MCF 10A (cell line): ENCODE measurements at regions not wholly inside any gene's neighbourhood (a gene's known extent, or its start where the extent isn't known, plus 50 kb on each side); places are given as distances from the start of the nearest gene placed in this dataset.
A peak's percentile ranks its signal among the peaks of the same experiment; 100 is the strongest.
"Not testable (repeated sequence)": the region's sequence is repeated elsewhere in the genome, so short reads cannot be mapped to it uniquely, and the experiment has no call there.

Source experiments
- BruUV-seq: library from RNA; stranded (reverse); fragments of 400-500 nt; replicated peaks from 2 replicates; lab custom pipeline; 2021; lab: Mats Ljungman, UMichigan
- CTCF ChIA-PET: fragments of 300-600 bp; sonication (Branson Sonifier 250); formaldehyde crosslinking; extraction: SDS; loops from one replicate; lab custom pipeline; 2021; ENCODE audit warnings: antibody characterized with exemption, inconsistent platforms; lab: Yijun Ruan, JAX
- POLR2A ChIA-PET: fragments of 300-600, 350-650 bp; sonication (Branson Sonifier 250); formaldehyde crosslinking; extraction: SDS; loops from one replicate; lab custom pipeline; 2020; ENCODE audit warnings: antibody characterized with exemption, inconsistent platforms; lab: Yijun Ruan, JAX
- DNase-seq: peaks from one replicate; pipeline ENCODE4 v3.0.0-alpha.2; 2018; ENCODE audit not compliant: unreplicated experiment
- H3K27ac Mint-ChIP-seq: one replicate; pipeline ENCODE4 v1.8.0; 2022; ENCODE audit warnings: mild to moderate bottlenecking, low read depth, mixed read lengths; ENCODE audit not compliant: unreplicated experiment
- H3K27me3 Mint-ChIP-seq: one replicate; pipeline ENCODE4 v1.8.0; 2022; ENCODE audit warnings: mixed read lengths; ENCODE audit not compliant: insufficient read depth, unreplicated experiment
- H3K36me3 Mint-ChIP-seq: one replicate; pipeline ENCODE4 v1.8.0; 2022; ENCODE audit warnings: mild to moderate bottlenecking, moderate library complexity, mixed read lengths; ENCODE audit not compliant: insufficient read depth, unreplicated experiment
- H3K4me1 Mint-ChIP-seq: one replicate; pipeline ENCODE4 v1.8.0; 2022; ENCODE audit warnings: mixed read lengths; ENCODE audit not compliant: insufficient read depth, unreplicated experiment
- H3K4me3 Mint-ChIP-seq: one replicate; pipeline ENCODE4 v1.8.0; 2022; ENCODE audit warnings: mild to moderate bottlenecking, moderate library complexity, mixed read lengths; ENCODE audit not compliant: unreplicated experiment
- H3K9me3 Mint-ChIP-seq: one replicate; pipeline ENCODE4 v1.8.0; 2022; ENCODE audit warnings: mixed read lengths; ENCODE audit not compliant: unreplicated experiment
- intact Hi-C: fragments of 100-400 bp; cut with micrococcal nuclease; formaldehyde crosslinking; loops from 2 replicates; pipeline ENCODE4 v1.14.1; 2022
- TF ChIP-seq, protein P1 (sequence below): fragments of 200-600 bp; IDR thresholded peaks from one replicate; pipeline ENCODE4 v1.8.0; 2022; ENCODE audit warnings: antibody characterized with exemption, mild to moderate bottlenecking; ENCODE audit not compliant: unreplicated experiment

DNA sequence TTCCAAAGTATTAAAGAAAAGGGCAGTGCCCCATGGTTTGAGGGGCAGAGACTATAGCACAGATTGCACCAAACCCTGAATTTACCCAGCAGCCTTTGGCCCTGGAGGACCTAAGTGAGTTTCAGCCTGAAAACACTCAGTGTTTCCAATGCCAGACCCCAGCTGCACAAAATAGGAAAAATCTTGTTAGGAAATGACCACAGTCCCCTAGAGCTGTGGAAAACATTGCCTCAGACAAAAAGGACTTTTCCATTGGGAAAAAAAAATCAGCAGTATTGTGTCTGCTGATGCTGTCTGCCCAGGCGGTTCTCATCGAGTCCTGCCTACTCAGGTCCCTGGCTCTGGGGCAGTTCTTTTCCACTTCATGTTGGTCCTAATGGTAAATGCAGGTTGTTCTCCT, 121.7 kb upstream of the DLG1 start:
- Mint-ChIP-seq H3K36me3 (no peaks in the 10 kb centered on the region), H3K4me3 (no peak overlapping the region), H3K9me3 (no peaks in the 10 kb centered on the region), H3K27ac (no peak overlapping the region), H3K27me3 (peaks cover 16% of the 10 kb centered on the region), H3K4me1 (peaks cover 12% of the 10 kb centered on the region)
- POLR2A ChIA-PET, result no interaction called here
- CTCF ChIA-PET, result interaction anchor here (0.6 to 0.8 kb wide), 4 partner anchors 19 to 178 kb away, joined by 3 read pairs; no protein-coding TSS in a partner anchor
- no peak for DNase-seq
- BruUV-seq, result no TSS peak
- intact Hi-C loops, result no loop called here
- TF ChIP-seq, protein P1, sequence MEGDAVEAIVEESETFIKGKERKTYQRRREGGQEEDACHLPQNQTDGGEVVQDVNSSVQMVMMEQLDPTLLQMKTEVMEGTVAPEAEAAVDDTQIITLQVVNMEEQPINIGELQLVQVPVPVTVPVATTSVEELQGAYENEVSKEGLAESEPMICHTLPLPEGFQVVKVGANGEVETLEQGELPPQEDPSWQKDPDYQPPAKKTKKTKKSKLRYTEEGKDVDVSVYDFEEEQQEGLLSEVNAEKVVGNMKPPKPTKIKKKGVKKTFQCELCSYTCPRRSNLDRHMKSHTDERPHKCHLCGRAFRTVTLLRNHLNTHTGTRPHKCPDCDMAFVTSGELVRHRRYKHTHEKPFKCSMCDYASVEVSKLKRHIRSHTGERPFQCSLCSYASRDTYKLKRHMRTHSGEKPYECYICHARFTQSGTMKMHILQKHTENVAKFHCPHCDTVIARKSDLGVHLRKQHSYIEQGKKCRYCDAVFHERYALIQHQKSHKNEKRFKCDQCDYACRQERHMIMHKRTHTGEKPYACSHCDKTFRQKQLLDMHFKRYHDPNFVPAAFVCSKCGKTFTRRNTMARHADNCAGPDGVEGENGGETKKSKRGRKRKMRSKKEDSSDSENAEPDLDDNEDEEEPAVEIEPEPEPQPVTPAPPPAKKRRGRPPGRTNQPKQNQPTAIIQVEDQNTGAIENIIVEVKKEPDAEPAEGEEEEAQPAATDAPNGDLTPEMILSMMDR, result no peak

DNA sequence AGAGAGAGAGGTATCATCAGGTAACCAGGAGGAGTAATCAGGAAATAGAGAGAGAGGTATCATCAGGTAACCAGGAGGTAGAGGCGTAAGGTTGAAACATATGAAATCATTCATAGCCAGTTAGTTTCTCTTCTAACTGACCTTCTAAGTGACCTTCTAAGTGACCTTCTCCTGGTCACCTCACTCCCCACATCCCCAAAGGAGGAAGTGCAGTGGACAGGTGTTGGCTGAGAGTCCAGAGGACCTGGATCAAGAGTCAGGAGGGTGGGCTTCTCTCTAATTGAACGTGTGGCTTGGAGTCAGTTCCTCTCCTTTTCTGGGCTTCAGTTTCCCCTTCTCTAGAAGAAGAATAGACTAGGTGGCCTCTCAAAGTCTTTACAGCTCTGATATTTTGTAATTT, 121.3 kb upstream of the DLG1 start:
- ChIA-PET CTCF (interaction anchor here (0.6 kb wide), 1 partner anchor 162 kb away, joined by 3 read pairs; no protein-coding TSS in a partner anchor), POLR2A (no interaction called here)
- Mint-ChIP-seq H3K36me3 (no peaks in the 10 kb centered on the region), H3K4me3 (no peak overlapping the region), H3K9me3 (no peaks in the 10 kb centered on the region), H3K27me3 (peaks cover 12% of the 10 kb centered on the region), H3K4me1 (peaks cover 12% of the 10 kb centered on the region), H3K27ac (no peak overlapping the region)
- no peak for DNase-seq
- TF ChIP-seq, protein P1, result no peak
- BruUV-seq, result no TSS peak
- intact Hi-C loops, result no loop called here

DNA sequence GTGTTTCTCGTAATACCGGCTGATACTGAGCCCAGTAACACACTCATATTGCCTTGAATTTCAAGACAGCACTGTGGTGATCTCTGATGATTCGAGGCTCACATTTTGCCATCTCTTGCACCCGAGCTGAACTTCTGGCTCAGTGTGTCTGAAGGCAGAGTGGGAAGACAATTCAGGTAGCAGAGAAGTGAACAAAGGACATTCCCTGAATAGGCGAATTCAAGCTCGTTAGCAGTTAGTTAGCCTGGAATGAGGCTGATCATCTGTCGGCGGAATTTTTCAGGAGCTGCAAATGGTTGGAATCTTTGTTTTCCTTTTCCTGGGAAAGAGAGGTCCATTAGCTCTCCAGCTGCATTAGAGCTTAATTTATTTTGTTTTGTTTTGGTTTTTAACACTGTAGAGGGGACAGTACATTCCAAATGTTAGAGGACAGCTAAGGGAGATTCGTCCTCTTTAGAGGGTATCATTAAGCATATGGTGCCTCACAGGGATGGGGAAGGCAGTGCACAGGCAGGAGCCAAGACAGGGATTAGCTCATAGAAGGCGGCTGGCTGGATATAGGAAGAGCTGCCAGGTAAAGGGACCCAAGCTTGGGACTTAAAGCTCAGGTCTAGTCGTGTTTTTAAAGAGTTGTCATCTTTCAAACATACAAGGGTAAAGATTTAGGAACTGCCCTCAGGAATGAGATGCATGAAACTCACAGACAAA, 119.7 kb upstream of the DLG1 start:
- no peak overlapping the region for H3K4me3 Mint-ChIP-seq

DNA sequence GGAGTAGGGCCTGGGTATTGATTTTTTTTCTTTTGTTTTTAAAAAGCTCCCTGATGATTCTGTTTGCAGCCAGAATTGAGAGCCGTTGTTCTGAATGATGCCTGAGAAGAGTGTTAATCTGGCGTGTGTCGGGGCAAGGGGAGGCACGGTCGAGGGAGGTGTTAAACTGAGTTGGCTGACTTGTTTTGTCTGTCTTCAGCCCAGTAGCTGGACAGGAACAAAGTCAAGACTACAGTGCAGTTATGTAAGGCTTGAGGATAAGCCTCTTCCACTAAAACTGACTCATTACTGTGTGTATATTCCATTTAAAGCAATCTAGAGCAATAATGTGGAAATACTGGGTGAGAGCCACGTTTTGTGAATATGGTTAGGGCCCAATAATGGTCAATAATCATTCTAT, 119.0 kb upstream of the DLG1 start:
- TF ChIP-seq, protein P1, result no peak
- POLR2A ChIA-PET, result interaction anchor here (0.7 to 2.3 kb wide), 3 partner anchors 23 to 121 kb away, joined by 3 to 12 read pairs (median 6); no protein-coding TSS in a partner anchor
- Mint-ChIP-seq H3K27ac (peak overlapping the region; percentile 46), H3K36me3 (no peaks in the 10 kb centered on the region), H3K27me3 (no peaks in the 10 kb centered on the region), H3K4me3 (no peak overlapping the region), H3K9me3 (no peaks in the 10 kb centered on the region), H3K4me1 (peaks cover 11% of the 10 kb centered on the region)
- no TSS peak for BruUV-seq
- CTCF ChIA-PET, result no interaction called here
- intact Hi-C loops, result no loop called here
- DNase-seq, result peak; percentile 74

More for the DNA sequence above, 119.7 kb upstream of the DLG1 start:
- H3K27me3 Mint-ChIP-seq, result no peaks in the 10 kb centered on the region
- ChIA-PET POLR2A (interaction anchor here (0.7 to 2.3 kb wide), 6 partner anchors 10 to 121 kb away, joined by 3 to 12 read pairs (median 4); no protein-coding TSS in a partner anchor), CTCF (interaction anchor here (0.7 kb wide), 1 partner anchor 69 kb away, joined by 3 read pairs; no protein-coding TSS in a partner anchor)
- H3K4me1 Mint-ChIP-seq, result peaks cover 12% of the 10 kb centered on the region
- H3K27ac Mint-ChIP-seq, result no peak overlapping the region
- no peak for DNase-seq
- TF ChIP-seq, protein P1, result no peak
- no peaks in the 10 kb centered on the region for H3K9me3 Mint-ChIP-seq
- intact Hi-C loops, result no loop called here
- no TSS peak for BruUV-seq
- H3K36me3 Mint-ChIP-seq, result no peaks in the 10 kb centered on the region

DNA sequence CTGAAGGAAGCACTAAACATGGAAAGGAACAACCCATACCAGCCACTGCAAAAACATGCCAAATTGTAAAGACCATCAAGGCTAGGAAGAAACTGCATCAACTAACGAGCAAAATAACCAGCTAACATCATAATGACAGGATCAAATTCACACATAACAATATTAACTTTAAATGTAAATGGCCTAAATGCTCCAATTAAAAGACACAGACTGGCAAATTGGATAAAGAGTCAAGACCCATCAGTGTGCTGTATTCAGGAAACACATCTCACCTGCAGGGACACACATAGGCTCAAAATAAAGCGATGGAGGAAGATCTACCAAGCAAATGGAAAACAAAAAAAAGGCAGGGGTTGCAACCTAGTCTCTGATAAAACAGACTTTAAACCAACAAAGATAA, 113.5 kb upstream of the DLG1 start:
- H3K27me3 Mint-ChIP-seq, POLR2A ChIA-PET, intact Hi-C loops, BruUV-seq, H3K4me1 Mint-ChIP-seq, H3K9me3 Mint-ChIP-seq, DNase-seq, H3K27ac Mint-ChIP-seq, H3K36me3 Mint-ChIP-seq, H3K4me3 Mint-ChIP-seq, CTCF ChIA-PET: not testable (repeated sequence)

DNA sequence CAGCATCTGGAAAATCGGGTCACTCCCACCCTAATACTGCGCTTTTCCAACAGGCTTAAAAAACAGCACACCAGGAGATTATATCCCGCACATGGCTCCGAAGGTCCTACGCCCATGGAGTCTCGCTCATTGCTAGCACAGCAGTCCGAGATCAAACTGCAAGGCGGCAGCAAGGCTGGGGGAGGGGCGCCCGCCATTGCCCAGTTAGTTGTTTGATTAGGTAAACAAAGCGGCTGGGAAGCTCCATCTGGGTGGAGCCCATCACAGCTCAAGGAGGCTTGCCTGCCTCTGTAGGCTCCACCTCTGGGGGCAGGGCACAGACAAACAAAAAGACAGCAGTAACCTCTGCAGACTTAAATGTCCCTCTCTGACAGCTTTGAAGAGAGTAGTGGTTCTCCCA, 111.8 kb upstream of the DLG1 start:
- CTCF ChIA-PET, H3K9me3 Mint-ChIP-seq, DNase-seq, H3K27ac Mint-ChIP-seq, BruUV-seq, H3K4me1 Mint-ChIP-seq, H3K4me3 Mint-ChIP-seq, H3K36me3 Mint-ChIP-seq, H3K27me3 Mint-ChIP-seq, POLR2A ChIA-PET, intact Hi-C loops: not testable (repeated sequence)
